Suprapubic skin (tissue), 3 donors: ENCODE measurements at regions not wholly inside any gene's neighbourhood (a gene's known extent, or its start where the extent isn't known, plus 50 kb on each side); places are given as distances from the start of the nearest gene placed in this dataset.

ENCODE experiments used
- CTCF ChIP-seq, 2 donors: fragments of 200-600 bp in 1 of 2; fragments of 450-650 bp in 1 of 2; sonication (generic) in 1 of 2; IDR thresholded peaks; one replicate each; pipeline ENCODE4 v1.5.1; 2016 to 2019; ENCODE audit warnings: antibody characterized with exemption in 2 of 2, mild to moderate bottlenecking in 1 of 2, moderate library complexity in 1 of 2
- POLR2A ChIP-seq, 2 donors: fragments of 450-650 bp; IDR thresholded peaks; one replicate each; pipeline ENCODE4 v1.6.1; 2017; ENCODE audit warnings: antibody characterized with exemption in 2 of 2, mild to moderate bottlenecking in 2 of 2, moderate library complexity in 2 of 2

DNA sequence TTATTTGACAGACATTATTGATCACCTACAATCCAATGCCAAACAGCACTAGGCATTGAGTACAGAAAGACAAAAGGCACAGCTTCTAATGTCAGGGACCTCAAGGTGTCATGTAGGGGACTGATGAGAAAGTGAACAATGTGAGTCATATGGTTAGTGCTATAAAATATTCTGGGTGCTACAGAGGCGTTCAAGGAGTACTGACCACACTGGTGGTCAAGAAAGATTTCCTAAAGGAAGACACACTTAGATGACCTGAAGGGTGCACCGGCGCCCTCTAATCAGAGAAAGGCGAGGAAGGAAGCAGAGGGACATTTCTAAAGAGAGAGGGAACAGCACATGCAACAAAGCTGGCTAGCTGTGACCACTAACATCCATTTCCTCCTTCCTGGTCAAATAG lies 64.9 kb upstream of the F3 start:
- TF ChIP-seq CTCF (IDR thresholded peaks at IDR 0.05) (no peak), POLR2A (IDR thresholded peaks at IDR 0.05) (no peak)
